SK-N-MC (cell line): ENCODE measurements at regions not wholly inside any gene's neighbourhood (a gene's known extent, or its start where the extent isn't known, plus 50 kb on each side); places are given as distances from the start of the nearest gene placed in this dataset.

Experiments
- EZH2 ChIP-seq: fragments of 200-600 bp; sonication (generic); IDR thresholded peaks from one replicate; pipeline ENCODE4 v1.6.1; 2017; ENCODE audit warnings: antibody characterized with exemption
- FOXP2 ChIP-seq: optimal IDR thresholded peaks from 2 replicates; pipeline ENCODE3; 2011; ENCODE audit warnings: mild to moderate bottlenecking, moderate library complexity; ENCODE audit not compliant: insufficient read depth; ENCODE audit errors: extremely low read length, control extremely low read depth
- POLR2AphosphoS5 ChIP-seq: IDR thresholded peaks from 2 replicates; pipeline ENCODE4 v1.6.1; 2012; ENCODE audit warnings: mild to moderate bottlenecking, low read depth, low read length, borderline replicate concordance

DNA sequence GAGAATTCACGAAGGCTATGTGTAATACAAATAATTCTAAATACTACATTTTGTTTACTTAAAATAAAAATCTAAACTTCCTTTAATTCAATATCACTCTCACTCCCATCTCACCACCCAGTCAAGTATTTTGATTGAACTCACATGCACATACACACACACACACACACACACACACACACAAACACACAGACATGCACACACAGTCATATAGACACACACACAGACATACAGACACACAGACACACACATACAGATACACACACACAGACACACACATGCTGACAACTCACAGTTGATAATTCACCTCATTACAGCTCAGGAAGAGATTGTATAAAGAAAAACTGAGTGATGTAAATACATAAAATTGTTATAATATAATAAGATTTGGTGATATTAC lies 559.8 kb upstream of the SLC35B3 start:
- TF ChIP-seq POLR2AphosphoS5: no peak
- TF ChIP-seq EZH2: no peak
- TF ChIP-seq FOXP2: no peak
